PC-3 (cell line): ENCODE measurements at regions not wholly inside any gene's neighbourhood (a gene's known extent, or its start where the extent isn't known, plus 50 kb on each side); places are given as distances from the start of the nearest gene placed in this dataset. TPM values are rescaled to one million over a fixed set of nuclear protein-coding genes. Genes with fewer than 3 reads are reported as not detected.
A peak's percentile ranks its signal among the peaks of the same experiment; 100 is the strongest.

Experiments used
- ATAC-seq: fragments of 200-7000 bp; cut with Tn5 transposase; 2 replicates; pipeline ENCODE4 v1.9.1; 2020; ENCODE audit warnings: mild to moderate bottlenecking, moderate library complexity
- BruUV-seq: library from RNA; stranded (reverse); fragments of 400-500 nt; replicated peaks from 2 replicates; lab custom pipeline; 2021; lab: Mats Ljungman, UMichigan
- CTCF ChIA-PET: fragments of 300-600 bp; sonication (Branson Sonifier 250); formaldehyde crosslinking; loops from one replicate; lab custom pipeline; 2022; ENCODE audit warnings: antibody characterized with exemption; lab: Charles Lee
- POLR2A ChIA-PET: fragments of 300-600 bp; sonication (Branson Sonifier 250); formaldehyde crosslinking; loops from one replicate; lab custom pipeline; 2022; ENCODE audit warnings: antibody characterized with exemption; ENCODE audit not compliant: unreplicated experiment; lab: Charles Lee
- DNase-seq: peaks from one replicate; pipeline ENCODE4 v3.0.0-alpha.2; 2015
- H2AFZ ChIP-seq: fragments of 300-600 bp; sonication (generic); 2 replicates; pipeline ENCODE4 v1.6.0; 2016; ENCODE audit warnings: antibody characterized with exemption, low read length
- H3F3A ChIP-seq: fragments of 300-600 bp; sonication (generic); one replicate; pipeline ENCODE4 v1.6.0; 2017; ENCODE audit warnings: antibody characterized with exemption, low read length, control low read depth, mild to moderate bottlenecking; ENCODE audit not compliant: unreplicated experiment
- H3K27ac ChIP-seq: fragments of 300-600 bp; sonication (generic); 2 replicates; pipeline ENCODE4 v1.5.1; 2016; ENCODE audit warnings: mild to moderate bottlenecking, low read length
- H3K27me3 ChIP-seq: fragments of 300-600 bp; sonication (generic); 2 replicates; pipeline ENCODE4 v1.6.1; 2016; ENCODE audit warnings: low read length, mixed read lengths
- H3K36me3 ChIP-seq: fragments of 300-600 bp; sonication (generic); 2 replicates; pipeline ENCODE4 v1.6.1; 2016; ENCODE audit warnings: low read depth, mixed run types, low read length, mixed read lengths
- H3K4me1 ChIP-seq: fragments of 300-600 bp; sonication (generic); 2 replicates; pipeline ENCODE4 v1.5.1; 2016; ENCODE audit warnings: low read length; ENCODE audit not compliant: insufficient read depth
- H3K4me2 ChIP-seq: fragments of 300-600 bp; sonication (generic); 2 replicates; pipeline ENCODE4 v1.6.0; 2016; ENCODE audit warnings: low read length
- H3K4me3 ChIP-seq: fragments of 300-600 bp; sonication (generic); 2 replicates; pipeline ENCODE4 v1.5.1; 2016; ENCODE audit warnings: mild to moderate bottlenecking, low read length, mixed read lengths
- H3K79me2 ChIP-seq: fragments of 300-600 bp; sonication (generic); 2 replicates; pipeline ENCODE4 v1.6.1; 2017; ENCODE audit warnings: low read length, mixed read lengths
- H3K9ac ChIP-seq: fragments of 300-600 bp; sonication (generic); 2 replicates; pipeline ENCODE4 v1.6.0; 2016; ENCODE audit warnings: mild to moderate bottlenecking, low read length
- H3K9me2 ChIP-seq: fragments of 300-600 bp; sonication (generic); replicated peaks from 2 replicates; pipeline ENCODE4 v1.6.1; 2016; ENCODE audit warnings: mixed run types, low read length, mixed read lengths
- H3K9me3 ChIP-seq: fragments of 300-600 bp; sonication (generic); 2 replicates; pipeline ENCODE4 v1.6.1; 2016; ENCODE audit warnings: low read length, mixed read lengths
- H4K20me1 ChIP-seq: fragments of 300-600 bp; sonication (generic); 2 replicates; pipeline ENCODE4 v1.6.1; 2016; ENCODE audit warnings: low read length, mixed read lengths
- CTCF ChIP-seq: fragments of 300-600 bp; sonication (generic); conservative IDR thresholded peaks from 2 replicates; pipeline ENCODE4 v1.5.1; 2017; ENCODE audit warnings: antibody characterized with exemption, low read depth, mild to moderate bottlenecking, low read length
- EZH2 ChIP-seq: fragments of 300-600 bp; sonication (generic); IDR thresholded peaks from one replicate; pipeline ENCODE4 v1.6.1; 2017; ENCODE audit warnings: antibody characterized with exemption, mild to moderate bottlenecking, low read length; ENCODE audit not compliant: unreplicated experiment
- EZH2phosphoT487 ChIP-seq: fragments of 300-600 bp; sonication (generic); IDR thresholded peaks from 2 replicates; pipeline ENCODE4 v1.6.1; 2018; ENCODE audit warnings: mild to moderate bottlenecking, antibody characterized with exemption, low read length, borderline replicate concordance
- intact Hi-C: fragments of 100-400 bp; cut with micrococcal nuclease; formaldehyde crosslinking; loops from 2 replicates; pipeline ENCODE4 v1.9.0; 2023
- microRNA-seq: library from miRNA; unstranded; fragments of <30 nt; microRNA quantifications from one replicate; pipeline ENCODE4 v1.1.0, GENCODE V29; 2020; ENCODE audit not compliant: unreplicated experiment

GRCh38 chr13:99617474-99618255 lies 116.4 kb downstream of the TM9SF2 start:
- Histone ChIP-seq H3K27ac (no peak overlapping the region), H3F3A (no peaks in the 10 kb centered on the region), H2AFZ (no peak overlapping the region), H3K79me2 (no peaks in the 10 kb centered on the region), H4K20me1 (no peaks in the 10 kb centered on the region), H3K9ac (no peak overlapping the region), H3K4me2 (no peak overlapping the region), H3K4me3 (no peak overlapping the region), H3K9me2 (no peaks in the 10 kb centered on the region), H3K27me3 (no peaks in the 10 kb centered on the region), H3K4me1 (no peaks in the 10 kb centered on the region), H3K36me3 (no peaks in the 10 kb centered on the region), H3K9me3 (no peaks in the 10 kb centered on the region)
- ChIA-PET POLR2A (no interaction called here), CTCF (no interaction called here)
- BruUV-seq = no TSS peak
- peak; percentile 67 for ATAC-seq
- peak; percentile 76 for TF ChIP-seq CTCF
- TF ChIP-seq EZH2phosphoT487 = no peak
- no peak for TF ChIP-seq EZH2
- peak; percentile 46 for DNase-seq
- intact Hi-C loops = loop anchor here (10.0 kb wide), 1 partner anchor 173 kb away; no protein-coding TSS in a partner anchor

GRCh38 chr13:99614465-99614885 lies 113.2 kb downstream of the TM9SF2 start:
- no TSS peak for BruUV-seq
- Histone ChIP-seq H3K9ac (no peak overlapping the region), H3K4me2 (no peak overlapping the region), H3K27ac (no peak overlapping the region), H3K27me3 (no peaks in the 10 kb centered on the region), H2AFZ (no peak overlapping the region), H4K20me1 (no peaks in the 10 kb centered on the region), H3K4me3 (no peak overlapping the region), H3K36me3 (no peaks in the 10 kb centered on the region), H3K4me1 (no peaks in the 10 kb centered on the region), H3K9me3 (no peaks in the 10 kb centered on the region), H3K79me2 (no peaks in the 10 kb centered on the region), H3K9me2 (no peaks in the 10 kb centered on the region), H3F3A (no peaks in the 10 kb centered on the region)
- DNase-seq = no peak
- POLR2A ChIA-PET = no interaction called here
- intact Hi-C loops = loop anchor here (10.0 kb wide), 1 partner anchor 170 kb away; no protein-coding TSS in a partner anchor
- CTCF ChIA-PET = no interaction called here
- TF ChIP-seq EZH2phosphoT487 (no peak), CTCF (no peak), EZH2 (no peak)
- no peak for ATAC-seq

Small RNA genes in the stretch of these regions (microRNA-seq; reads per million reads assigned to microRNA genes)
- gene MIR4306 = not detected
